HG03442 (cell line): ENCODE measurements at regions not wholly inside any gene's neighbourhood (a gene's known extent, or its start where the extent isn't known, plus 50 kb on each side); places are given as distances from the start of the nearest gene placed in this dataset.

ENCODE experiments used
- ATAC-seq: cut with Tn5 transposase; IDR thresholded peaks from one replicate; pipeline ENCODE4 v1.9.1; 2021; ENCODE audit warnings: mild to moderate bottlenecking, moderate library complexity; ENCODE audit not compliant: unreplicated experiment

- ATAC-seq, result no peak
Measured at GRCh38 chr5:10853154-10853553, 92.1 kb upstream of the DAP start.

GRCh38 chr5:10849278-10849677, 88.2 kb upstream of the DAP start:
- ATAC-seq, result no peak

DNA sequence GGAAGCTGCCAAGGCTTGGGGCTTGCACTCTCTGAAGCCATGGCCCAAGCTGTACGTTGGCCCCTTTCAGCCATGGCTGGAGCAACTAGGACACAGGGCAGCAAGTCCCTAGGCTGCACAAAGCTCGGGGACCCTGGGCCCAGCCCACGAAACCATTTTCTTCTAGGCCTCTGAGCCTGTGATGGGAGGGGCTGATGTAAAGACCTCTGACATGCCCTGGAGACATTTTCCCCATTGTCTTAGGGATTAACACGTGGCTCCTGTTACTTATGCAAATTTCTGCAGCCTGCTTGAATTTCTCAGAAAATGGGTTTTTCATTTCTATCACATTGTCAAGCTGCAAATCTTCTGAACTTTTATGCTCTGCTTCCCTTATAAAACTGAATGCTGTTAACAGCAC, 83.0 kb upstream of the DAP start:
- ATAC-seq, result no peak

DNA sequence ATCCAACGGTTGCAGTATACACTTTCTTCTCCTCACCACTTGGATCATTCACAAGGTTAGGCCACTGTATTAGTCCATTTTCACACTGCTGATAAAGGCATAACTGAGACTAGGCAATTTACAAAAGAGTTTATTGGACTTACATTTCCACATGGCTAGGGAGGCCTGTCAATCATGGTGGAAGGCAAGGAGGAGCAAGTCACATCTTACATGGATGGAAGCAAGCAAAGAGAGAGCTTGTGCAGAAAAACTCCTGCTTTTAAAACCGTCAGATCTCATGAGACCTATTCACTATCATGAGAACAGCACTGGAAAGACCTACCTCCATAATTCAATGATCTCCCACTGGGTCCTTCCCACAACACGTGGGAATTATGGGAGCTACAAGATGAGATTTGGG, 81.8 kb upstream of the DAP start:
- no peak for ATAC-seq

DNA sequence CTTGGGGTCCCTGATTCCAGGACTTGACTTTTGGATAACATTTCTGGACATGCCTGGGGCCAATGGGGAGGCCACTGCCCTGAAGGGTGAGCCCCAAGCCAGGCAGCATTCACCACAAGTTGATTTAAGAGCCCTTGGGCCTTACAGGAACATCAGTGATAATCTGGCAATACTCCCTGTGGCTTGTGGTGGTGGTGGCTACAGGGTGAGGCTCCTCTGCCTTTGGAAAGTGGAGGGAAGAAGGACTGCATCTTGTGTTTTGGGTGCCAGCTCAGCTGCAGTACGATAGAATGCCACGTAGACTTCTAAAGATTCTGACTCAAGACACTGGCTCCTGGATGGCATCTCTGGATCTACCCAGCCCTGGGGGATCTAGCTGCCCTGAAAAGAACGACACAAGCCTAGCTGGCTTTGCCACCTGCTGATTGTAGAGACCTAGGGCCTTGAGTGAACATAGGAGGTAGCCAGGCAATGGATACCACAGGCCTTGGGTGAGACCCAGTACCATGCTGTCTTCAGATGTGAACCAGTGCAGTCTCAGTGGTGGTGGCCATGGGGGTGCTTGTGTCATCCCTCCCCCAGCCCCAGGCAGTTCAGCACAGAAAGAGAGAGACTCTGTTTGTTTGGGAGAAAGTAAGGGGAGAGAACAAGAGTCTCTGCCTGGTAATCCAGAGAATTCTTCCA, 79.0 kb upstream of the DAP start:
- no peak for ATAC-seq

DNA sequence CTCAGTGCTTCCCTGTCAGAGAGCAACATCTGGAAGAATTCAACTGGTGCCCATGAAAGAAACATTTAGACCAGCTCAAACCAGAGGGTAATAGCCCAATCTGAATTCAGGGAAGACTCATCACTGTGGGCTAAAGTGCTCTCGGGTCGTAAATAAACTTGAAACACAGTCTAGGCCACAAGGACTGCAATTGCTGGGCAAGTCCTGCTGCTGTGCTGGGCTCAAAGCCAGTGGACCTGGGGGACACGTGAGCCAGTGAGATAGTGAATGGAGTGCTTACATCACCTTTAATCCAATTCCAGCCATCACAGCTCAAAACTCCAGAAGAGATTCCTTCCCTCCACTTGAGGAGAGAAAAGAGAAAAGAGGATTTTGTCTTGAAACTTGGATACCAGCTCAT, 78.1 kb upstream of the DAP start:
- no peak for ATAC-seq

- no peak for ATAC-seq
Measured at GRCh38 chr5:10838038-10838437, 77.0 kb upstream of the DAP start.

DNA sequence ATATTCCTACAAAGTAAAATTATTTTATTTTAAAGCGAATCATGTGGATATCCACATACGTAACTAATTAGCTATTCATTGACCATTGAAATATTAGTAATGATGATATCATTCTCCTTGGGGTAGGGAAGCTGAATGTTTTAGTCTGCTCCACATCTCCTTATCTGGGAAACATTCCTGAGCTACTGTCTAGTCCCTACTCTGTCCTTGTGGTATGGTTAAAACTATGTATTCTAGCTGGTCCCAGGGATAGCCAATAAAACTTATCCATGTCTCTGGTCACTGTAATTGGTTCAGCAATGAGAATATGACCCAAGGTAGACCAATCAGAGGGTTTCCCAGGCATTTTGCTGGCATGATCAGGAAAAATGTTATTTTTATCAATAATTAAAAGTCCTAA, 76.0 kb upstream of the DAP start:
- no peak for ATAC-seq

GRCh38 chr5:10834695-10835094, 73.7 kb upstream of the DAP start:
- no peak for ATAC-seq

- ATAC-seq, result no peak
Measured at GRCh38 chr5:10832987-10833386, 72.0 kb upstream of the DAP start.

DNA sequence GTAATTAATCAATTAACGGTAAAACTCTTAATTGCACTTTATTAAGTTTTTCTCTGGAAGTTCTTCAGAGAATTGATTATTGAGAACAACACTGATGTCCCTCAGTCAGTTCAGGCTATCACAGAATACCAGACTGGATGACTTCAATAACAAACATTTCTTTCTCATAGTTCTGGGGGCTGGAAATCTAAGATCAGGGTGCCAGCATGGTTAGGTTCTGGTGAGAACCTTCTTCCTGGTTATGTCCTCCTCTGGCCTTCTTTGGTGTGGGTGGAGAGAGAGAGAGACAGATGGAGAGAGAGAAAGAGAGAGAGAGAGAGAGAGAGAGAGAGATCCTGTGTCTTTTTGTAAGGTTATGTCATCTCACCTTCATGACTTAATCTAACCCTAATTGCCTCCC, 71.4 kb upstream of the DAP start:
- ATAC-seq, result no peak

- no peak for ATAC-seq
Measured at GRCh38 chr5:10831419-10831818, 70.4 kb upstream of the DAP start.

DNA sequence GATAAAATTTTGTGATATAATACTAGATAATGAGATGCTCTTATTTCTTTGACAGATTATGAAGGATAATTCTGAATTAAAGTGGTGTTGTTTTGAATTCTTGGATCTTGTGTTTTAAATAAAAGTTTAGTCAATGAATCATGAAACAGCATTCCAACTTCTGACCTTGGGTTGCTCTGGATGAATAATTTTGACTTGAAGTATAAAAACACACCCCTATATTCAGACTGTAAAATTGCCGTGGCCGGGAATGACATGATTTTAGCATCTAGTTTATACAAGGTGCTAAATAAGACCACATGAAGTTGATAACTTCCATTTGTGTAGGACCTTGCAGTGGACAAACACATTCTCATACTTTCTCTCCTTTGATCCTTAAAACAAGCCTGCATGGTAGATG, 67.2 kb upstream of the DAP start:
- no peak for ATAC-seq

DNA sequence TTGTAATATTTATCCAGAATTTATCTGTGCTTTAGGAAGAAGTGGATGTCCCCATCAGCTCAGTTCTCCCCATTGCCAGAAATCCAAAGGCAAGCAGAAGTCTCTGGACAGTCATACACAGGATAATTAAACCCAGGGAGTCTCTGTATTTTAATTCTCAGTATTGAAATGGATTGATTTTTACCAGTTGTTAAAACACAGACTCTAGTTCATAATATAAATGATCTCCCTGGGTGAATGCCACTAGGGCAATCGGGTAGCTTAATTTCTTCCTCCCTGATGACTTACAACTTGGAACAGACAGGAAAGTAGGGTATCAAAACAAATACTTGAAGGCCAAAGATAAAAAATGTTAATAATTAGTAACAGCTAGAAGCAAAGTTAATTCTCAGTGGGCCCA, 66.5 kb upstream of the DAP start:
- no peak for ATAC-seq

DNA sequence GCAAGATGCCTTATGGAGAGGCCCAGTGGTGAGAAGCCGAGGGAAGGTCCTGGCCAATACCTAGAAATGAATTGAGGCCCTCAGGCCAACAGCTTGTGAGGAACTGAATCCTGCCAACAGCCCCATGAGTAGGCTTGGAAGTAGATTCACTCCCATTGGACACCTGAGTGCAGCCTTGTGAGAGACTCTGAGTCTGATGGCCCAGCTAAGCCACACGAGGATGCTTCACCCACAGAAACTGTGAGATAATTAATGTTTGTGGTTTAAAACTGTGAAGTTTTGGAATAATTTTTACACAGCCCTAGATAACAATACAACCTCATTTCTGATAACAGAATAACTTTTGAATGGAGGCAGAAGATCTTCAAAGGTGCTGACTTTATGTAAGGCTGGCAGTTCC, 65.9 kb upstream of the DAP start:
- ATAC-seq, result no peak

DNA sequence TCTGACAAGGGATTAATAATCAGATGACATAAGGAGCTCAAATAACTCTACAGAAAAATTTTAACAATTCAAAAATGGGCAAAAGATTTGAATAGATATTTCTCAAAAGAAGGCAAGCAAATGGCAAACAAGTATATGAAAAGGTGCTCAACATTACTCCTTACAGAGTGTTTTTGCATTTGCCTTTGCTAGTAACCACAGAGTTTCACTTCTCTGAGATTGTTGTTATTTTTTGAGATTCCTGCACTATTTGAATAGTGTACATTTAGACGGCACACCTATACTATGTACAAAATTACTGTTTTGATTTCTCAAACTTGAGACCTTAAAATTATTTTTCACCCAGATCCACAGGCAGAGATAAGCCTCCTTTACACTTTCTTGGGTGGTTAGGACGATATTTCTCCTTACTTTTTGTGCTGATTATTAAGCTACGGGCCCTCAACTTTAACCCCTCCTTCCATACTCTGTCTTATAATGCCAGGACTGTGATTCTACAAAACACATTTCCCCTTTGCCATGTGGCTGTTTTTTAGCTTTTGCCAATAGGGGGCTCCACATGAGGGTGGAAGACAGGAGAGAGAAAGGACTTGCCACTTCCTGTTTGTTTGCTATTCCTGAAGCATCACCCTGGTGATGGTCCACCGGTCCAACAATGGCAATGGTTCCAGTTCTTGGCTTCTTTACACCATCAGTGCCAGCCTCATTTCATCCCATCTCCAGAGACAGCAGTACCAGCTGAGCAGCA, 65.0 kb upstream of the DAP start:
- peak; percentile 79 for ATAC-seq

- ATAC-seq, result no peak
Measured at GRCh38 chr5:10812218-10812617, 51.2 kb upstream of the DAP start.
